HG02884 (cell line): ENCODE measurements at regions not wholly inside any gene's neighbourhood (a gene's known extent, or its start where the extent isn't known, plus 50 kb on each side); places are given as distances from the start of the nearest gene placed in this dataset.
"Not testable (repeated sequence)": the region's sequence is repeated elsewhere in the genome, so short reads cannot be mapped to it uniquely, and the experiment has no call there.

ENCODE experiments used
- ATAC-seq: cut with Tn5 transposase; IDR thresholded peaks from one replicate; pipeline ENCODE4 v1.9.1; 2021; ENCODE audit warnings: mild to moderate bottlenecking, moderate library complexity; ENCODE audit not compliant: unreplicated experiment

DNA sequence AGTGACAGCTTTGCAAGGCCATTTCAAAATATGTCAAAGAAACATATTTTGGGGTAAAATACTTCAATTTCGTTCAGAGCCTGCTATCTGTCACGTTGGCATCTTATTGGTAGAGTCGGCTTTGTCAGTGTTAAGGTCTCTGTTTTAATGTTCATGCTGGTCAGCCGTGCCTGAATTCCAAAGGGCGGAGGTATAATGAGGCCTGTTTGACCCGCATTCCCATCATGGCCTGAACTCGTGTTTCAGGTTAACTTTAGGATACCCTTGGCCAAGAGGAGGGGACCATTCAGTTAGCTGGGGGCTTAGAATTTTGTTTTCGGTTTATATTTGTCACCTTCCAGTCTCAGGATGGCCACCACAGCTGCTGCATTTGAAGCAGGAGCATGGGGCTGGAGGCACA lies 236.4 kb downstream of the NFATC2 start:
- no peak for ATAC-seq

DNA sequence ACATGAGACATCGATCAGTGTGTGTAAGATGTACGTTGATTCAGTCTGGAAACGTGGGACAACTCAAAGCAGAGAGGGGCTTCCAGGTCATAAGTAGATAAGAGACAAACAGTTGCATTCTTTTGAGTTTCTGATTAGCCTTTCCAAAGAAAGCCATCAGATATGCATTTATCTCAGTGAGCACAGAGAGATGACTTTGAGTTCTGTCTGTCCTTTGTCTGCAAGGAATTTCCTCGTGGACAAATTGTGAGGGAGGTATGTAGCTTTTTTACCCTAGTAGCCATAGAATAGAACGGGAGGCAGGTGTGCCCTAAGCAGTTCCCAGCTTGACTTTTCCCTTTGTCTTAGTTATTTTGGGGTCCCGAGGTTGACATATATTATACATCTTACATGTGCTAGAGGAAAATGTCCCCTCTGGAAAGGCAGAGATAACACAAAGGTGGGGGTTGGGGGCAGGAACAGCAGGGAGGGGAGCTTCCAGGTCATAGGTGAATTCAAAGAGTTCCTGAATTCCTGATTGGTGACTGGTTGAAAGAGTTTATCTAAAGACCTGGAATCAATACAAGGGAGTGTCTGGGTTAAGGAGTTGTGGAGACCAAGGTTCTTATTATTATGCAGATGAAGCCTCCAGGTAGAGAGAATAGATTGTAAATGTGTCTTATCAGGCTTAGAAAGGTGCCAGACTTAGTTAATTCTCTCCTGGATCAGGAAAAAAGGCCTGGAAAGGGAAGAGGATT lies 237.0 kb downstream of the NFATC2 start:
- ATAC-seq, result no peak

DNA sequence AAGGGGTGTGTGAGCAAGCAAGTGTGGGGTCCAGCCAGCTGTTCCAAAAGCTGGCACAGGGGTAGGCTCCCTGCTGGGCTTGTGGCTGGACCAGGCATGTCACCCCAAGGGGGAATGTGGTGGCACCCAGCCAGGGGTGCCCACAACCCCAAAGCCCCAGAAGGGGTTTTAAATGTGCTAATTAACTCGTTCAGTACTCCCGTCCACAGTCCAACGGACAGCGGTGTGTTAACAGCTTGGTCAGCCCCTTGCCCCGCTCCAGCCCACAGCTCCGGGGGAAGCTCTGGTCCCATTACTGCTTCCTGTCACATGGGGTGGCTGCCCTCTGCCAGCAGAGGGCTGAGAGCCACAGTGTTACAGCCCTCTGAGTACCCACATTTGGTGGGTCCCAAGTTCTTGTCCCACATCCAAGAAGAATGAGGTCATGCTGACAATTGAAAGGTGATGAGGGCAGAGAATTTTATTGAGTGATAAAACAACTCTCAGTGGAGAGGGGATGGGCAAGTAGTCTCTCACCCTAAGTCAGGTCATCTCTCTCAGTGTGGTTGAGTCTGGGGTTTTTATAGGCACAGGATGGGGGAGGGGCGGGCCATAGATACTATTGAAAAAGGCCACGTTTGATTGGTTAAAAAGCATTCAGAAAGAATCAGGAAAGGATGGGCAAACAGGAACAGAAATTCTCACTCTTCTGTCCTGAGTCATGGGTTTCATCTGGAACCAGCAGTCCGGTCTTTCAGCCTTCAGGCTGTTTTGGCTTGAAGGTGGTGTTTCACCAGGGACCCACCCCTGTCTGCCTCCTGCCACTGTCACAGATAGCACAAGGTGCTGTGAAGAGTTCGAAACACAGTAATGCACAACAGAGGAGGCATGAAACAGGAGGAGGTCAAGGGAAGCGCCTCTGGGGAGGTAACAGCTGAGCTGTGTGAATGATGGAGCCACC lies 238.5 kb downstream of the NFATC2 start:
- ATAC-seq, result no peak

DNA sequence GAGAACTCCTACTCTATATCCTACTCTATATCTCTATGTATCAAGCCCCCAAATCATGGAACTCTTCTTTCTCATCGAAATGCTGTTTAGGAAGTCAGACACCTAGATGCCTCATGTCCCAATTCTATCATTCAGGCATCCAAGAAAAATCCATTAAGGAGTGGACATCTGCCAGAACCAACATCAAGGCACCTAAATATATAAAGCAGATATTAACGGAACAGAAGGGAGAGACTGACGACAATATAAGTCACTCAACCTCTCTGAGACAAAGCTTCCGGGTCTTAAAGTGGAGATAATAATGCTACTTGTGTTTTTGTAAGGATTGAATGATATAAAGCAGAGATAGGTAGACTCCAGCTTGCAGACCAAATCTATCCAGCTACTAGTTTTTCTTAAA lies 241.5 kb downstream of the NFATC2 start:
- no peak for ATAC-seq

DNA sequence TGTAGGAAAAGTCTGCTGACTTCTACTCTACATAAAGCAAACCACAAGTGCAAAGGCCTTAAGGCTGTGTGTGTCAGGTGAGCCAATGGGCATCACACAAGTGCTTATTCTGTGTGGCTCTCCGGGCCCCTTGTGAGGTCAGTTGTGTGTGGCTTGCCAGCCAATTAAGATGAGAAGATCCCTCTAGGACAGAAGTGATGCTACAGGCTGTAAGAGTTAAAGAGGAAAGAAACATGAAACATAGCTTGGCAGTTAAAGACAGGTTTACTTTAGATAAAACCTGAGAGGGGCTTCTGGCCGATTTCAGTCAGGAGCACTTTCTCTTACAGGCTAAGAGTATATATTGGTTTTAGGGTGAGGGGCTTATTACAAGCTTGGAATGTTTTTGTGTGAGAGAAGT lies 242.4 kb downstream of the NFATC2 start:
- ATAC-seq, result no peak

DNA sequence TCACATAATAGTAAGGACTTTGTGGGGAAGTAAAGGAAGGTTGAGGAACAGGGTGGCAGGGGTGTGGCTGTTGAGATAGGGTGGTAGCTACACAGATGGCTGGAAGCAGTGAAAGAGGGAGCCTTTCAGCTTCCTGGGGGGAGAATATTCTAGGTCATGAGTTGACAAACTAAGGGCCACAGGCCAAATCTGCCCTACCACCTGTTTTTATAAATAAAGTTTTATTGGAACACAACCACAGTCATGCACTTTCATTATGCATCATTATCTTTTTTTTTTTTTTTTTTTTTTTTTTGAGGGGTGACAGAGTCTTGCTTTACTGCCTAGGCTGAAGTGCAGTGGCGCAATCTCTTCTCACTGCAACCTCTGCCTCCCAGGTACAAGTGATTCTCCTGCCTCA lies 243.1 kb downstream of the NFATC2 start:
- no peak for ATAC-seq

DNA sequence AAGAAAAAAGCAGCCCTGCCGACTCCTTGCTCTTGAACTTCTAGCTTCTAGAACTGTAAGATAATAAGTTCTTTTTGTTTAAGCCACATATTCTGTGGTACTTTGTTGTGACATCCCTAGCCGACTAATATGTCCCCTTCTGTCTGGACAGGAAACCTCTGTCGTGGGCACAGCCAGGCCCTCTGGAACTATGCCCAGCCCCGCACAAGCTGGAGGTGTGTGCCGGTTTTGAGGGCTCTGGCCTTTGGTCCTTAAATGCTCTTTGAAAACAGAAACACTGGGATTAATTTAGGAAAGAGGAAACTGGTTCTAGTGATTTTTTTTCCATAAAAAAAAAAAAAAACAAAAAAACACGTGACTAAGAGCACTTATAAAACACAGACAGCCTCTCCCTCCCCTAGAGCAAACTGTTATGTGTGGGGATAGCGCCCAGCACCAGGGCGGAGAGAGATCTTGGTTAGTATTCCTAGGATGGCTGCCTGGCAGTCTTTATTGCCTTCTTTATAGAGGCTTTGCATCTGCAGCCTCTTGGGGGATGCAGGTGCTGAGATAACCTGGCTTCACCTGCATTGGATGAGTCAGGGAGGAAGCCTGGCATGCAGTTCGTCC lies 244.3 kb downstream of the NFATC2 start:
- ATAC-seq, result no peak

DNA sequence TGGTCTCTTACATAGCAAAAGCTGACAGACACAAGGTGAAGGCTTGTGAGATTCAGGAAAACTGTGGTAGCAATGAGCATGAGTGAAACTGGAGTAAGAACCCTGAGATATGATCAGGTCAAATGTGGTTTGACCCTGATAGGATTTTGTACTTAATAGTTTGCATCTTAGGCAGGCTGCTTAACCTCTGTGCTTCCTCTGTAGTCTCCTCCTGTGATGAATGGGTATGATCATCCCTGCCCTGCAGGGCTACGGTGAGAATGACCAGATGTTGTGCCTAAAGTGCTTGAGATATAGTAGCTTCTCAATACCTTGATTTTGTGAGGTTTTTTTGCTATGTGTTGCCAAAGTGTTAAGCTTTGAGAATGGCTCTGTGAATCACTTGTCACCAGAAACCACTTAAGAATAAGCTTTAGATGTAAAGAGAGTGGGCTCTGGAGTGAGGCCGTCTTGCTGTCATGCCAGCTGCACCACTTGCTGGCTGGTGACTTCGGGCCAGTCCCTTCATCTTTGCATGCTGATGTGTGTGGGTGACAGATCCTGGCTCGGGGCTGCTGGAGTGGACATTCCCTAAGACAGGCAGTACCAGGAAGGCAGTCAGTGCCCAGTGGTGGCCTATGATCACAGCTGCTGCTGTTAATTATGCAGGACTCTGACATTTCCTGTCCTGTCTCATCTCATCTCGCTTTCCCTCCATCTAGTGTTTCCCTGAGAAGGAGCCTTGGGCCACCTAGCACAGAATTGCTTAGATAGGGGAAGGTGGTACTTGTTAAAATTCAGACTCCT lies 254.7 kb downstream of the NFATC2 start:
- ATAC-seq, result no peak

DNA sequence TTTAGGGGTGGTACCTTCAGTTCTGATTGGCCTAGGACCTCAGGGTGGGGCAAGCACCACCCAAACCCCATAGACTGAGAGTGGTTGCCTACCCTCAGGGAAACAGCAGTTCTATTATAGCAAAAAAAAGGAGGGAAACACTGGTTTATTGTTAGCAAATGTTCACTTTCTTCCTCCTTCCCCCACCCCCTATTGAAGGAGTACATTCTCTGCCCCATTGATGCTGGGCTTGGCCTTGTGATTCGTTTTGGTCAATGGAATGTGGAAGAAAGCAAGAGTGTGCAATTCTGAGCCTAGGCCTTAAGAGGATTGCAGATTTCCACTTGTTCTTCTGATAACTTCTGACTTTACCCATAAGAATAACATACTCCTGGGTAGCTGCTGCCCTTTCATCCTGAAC lies 255.8 kb downstream of the NFATC2 start:
- ATAC-seq, result no peak

DNA sequence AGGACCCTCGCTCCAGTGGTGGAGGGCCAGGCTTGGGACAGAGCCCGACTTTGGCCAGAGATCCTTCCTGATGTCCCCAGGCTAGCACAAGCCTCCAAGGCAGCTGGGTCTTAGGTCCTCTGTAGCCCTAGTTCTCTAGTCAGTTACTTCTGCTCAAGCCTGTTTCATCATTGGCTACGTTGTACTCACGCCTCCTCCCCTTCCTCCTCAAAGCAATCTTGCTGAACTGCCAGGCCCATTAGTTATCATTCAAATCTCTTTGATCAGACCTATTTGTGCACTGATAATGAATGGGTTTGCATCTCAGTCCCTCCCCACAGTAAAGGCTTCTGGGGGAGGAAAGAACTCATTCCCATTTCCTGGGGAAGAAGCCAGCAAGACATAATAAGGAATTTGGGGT lies 256.8 kb downstream of the NFATC2 start:
- ATAC-seq, result no peak

DNA sequence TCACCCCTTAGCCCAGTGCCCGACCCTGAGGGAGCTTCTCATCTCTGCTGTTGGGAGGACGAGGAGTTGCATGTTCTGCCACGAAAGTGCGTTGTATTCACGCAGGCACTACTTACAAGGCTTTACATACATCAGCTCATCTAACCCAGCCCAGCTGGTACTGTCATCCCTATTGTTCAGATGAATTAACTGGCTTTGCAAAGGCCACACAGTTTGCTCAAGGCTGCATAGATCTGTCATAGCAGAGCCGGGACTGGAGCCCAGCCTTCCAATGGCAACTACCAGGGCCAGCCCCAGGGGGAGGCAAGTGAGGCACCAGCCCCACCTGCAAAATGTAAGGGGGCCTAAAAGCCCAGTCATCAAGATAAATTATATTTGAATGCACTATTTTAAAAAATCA lies 257.6 kb downstream of the NFATC2 start:
- no peak for ATAC-seq

DNA sequence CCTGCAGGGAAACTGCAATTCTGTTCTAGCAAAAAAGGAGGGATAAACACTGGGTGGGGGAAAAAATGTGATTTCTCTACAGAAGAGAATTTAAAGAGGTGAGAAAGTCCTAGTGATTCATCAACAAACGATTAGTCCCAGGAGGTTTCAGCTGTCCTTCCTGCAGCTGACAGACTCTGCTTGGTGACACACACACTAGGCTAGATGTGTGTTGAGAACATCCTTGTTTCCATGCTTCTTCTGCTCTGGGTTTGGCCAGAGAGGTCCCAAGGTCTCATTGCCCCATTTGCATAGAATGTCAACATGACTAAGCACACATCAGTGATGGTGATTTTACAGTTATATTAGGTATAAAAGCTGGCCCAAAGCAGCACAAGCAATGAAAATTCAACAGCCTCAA lies 258.3 kb downstream of the NFATC2 start:
- no peak for ATAC-seq

DNA sequence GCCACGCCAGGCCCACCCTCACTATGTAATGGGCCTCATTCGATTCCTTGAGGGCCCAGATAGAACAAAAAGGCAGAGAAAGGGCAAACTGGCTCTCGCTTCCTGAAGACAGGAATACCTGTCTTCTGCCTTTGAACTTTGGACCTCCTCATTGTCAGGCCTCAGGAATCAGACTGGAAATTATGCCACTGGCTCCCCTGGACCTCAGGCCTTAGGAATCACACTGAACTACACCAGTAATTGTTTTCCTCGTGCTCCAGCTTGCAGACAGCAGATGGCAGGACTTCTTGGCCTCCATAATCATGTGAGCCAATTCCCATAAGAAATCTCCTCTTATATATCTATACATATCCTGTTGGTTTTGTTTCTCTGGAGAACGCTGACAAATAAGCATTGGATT lies 258.6 kb upstream of the KCNG1 start:
- ATAC-seq, result no peak

DNA sequence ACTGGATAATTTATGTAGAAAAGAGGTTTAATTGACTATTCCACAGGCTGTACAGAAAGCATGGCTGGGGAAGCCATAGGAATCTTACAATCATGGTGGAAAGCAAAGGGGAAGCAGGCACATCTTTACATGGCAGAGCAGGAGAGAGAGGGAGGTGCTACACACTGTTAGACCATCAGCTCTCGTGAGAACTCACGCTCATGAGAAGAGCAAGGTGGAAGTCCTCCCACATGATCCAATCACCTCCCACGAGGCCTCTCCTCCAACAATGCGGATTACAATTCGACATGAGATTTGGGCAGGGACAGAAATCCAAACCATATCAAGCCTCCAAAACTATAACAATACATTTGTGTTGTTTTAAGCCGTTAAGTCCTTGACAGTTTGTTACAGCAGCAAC lies 257.1 kb upstream of the KCNG1 start:
- no peak for ATAC-seq

DNA sequence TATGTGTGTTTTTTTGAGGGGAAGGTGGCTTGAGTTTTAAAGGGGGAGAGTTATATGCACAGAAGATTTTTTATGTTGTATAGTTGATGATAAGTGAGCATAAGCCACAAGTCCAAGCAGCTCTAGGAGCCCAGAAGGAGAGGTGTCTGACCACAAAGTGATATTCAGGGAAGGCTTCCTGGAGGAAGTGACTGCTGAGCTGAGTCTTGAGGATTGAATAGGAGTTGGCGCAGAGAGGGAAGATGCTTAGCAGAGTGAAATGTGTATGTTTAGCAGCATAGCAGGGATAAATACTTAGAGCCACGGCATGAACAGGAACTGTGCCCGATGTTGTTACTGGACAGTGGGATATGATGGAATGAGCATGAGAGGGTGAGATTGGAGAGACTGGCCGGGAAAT lies 255.1 kb upstream of the KCNG1 start:
- ATAC-seq, result no peak

DNA sequence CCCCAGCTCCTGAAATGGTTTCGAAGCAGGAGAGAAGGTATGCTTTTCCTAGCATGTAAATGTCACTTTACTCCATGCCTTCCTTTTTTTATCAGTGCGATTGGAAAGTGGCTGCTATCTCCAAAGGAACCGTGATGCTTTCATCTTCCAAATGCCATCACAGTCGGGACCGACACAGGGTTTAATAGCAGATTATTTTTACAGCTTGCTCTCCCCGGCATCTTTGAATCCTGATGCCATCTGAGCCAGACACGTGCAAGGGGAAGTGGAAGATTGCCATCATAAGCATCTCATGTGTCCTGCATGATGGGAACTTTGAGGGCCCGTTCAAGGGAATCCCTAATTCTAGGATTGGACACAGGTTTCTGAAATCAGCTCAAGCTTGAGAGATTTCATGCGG lies 253.4 kb upstream of the KCNG1 start:
- ATAC-seq, result no peak

DNA sequence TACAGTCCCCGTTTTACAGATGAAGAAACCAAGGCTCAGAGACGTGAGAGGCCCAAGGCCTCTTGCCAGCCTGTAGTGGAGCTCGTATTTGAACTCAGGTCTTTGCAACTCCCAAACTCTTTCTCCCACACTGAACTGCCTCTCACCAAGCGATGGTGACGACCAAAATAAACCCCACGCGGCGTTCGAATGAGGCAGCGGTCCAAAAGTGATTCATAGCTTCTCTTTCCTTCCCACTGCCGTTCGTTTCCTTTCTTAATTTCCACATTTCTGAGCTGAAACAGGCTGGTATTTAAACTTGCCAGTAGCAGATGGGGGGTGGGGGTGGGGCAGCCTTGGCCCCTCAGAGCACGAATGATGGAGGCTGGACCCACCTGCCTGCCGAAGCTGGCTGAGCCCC lies 252.9 kb upstream of the KCNG1 start:
- no peak for ATAC-seq

DNA sequence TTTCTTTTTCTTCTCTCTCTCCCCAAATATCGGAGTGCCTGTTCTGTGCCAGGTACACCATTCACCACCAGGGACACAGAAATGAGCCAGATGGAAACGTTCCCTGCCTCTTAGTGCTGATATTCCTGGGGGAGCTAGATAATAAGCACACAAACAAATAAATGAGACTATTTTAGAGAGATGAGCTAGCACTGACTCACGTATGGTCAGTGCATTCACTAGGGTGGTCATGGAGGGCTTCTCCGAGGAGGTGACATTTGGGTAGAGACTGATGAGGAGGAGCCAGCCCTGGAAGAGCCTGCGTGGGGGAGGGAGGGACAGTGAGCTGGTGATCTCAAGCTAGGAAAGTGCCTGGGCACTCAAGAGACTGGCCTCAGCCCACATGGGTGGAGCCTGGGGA lies 252.3 kb upstream of the KCNG1 start:
- ATAC-seq, result no peak

DNA sequence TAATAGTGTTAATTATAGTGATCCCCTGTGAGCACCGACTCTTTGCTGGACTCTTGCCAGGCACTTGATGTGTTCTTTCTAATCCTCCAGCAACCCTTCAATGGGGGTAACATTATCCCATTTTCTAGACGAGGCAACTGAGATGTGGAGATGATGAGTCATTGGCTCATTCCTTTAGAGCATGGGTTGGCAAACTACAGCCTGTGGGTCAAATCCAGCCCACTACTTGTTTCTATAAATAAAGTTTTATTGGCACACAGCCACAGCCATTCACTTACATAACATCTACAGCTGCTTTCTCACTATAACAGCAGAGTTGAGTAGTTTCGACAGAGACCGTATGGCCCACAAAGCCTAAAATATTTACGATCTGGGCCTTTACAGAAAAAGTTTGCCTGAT lies 249.5 kb upstream of the KCNG1 start:
- ATAC-seq, result no peak

DNA sequence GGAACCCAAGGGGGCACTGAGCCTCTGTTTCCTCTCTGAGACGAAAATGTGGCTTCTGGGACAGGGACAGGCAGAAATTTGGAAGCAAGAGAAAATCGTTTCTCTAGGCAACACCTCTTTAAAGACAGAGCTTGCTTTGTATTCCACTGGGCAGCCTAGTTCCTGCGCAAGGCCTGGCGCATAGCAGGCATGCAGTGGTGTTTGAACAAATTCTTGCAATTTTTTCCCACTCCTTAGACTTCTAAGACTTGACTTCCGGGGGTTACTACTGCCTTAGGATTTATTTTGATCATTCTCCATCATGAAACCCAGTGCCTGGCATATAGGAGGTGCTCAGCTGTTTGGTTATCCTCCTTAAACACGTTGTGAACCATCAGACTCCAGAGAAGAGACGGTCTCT lies 249.0 kb upstream of the KCNG1 start:
- ATAC-seq, result no peak

DNA sequence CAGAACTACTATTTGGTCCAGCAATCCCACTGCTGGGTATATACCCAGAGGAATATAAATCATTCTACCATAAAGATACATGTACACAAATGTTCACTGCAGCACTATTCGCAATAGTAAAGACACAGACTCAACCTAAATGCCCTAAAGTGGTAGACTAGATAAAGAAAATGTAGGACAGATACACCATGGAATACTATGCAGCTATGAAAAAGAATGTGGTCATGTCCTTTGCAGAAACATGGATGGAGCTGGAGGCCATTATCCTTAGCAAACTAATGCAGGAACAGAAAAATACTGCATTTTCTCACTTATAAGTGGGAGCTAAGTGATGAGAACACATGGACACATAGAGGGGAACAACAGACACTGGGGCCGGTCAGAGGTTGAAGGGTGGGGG lies 248.4 kb upstream of the KCNG1 start:
- ATAC-seq, result not testable (repeated sequence)
